ENCODE measurements at regions not wholly inside any gene's neighbourhood (a gene's known extent, or its start where the extent isn't known, plus 50 kb on each side); places are given as distances from the start of the nearest gene placed in this dataset.

DNA sequence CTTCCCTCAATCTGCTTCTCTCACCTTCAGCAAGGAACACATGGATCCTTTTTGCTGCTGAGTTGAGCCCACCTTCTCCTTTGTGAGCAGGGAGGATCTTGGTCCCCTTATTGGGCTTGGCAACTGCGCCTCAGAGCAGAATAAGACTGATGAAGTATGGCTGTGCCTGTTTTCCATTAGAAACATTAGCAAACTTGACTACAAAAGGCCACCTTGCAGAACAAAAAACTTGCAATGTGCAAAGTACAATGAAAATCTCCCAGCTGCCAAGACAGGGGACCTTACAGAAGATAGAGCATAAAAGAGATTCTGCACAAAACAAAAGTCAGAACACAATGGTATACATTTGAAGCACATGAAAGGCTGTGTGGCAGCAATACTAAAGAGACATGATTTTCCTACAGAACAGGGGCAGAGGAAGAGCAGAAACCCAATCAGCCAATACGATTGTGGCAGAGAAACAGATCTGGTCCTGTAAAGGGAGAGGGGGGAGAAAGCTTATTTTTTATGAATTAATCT is 173.5 kb upstream of the SNX19 start:
- H3F3A ChIP-seq (ENCODE audit: low read depth): no peaks in the 10 kb centered on the region
- TF ChIP-seq EZH2phosphoT487 (IDR thresholded peaks at IDR 0.05) (no peak), EZH2 (IDR thresholded peaks at IDR 0.05) (no peak)
- TF ChIP-seq, protein P1, sequence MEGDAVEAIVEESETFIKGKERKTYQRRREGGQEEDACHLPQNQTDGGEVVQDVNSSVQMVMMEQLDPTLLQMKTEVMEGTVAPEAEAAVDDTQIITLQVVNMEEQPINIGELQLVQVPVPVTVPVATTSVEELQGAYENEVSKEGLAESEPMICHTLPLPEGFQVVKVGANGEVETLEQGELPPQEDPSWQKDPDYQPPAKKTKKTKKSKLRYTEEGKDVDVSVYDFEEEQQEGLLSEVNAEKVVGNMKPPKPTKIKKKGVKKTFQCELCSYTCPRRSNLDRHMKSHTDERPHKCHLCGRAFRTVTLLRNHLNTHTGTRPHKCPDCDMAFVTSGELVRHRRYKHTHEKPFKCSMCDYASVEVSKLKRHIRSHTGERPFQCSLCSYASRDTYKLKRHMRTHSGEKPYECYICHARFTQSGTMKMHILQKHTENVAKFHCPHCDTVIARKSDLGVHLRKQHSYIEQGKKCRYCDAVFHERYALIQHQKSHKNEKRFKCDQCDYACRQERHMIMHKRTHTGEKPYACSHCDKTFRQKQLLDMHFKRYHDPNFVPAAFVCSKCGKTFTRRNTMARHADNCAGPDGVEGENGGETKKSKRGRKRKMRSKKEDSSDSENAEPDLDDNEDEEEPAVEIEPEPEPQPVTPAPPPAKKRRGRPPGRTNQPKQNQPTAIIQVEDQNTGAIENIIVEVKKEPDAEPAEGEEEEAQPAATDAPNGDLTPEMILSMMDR (IDR thresholded peaks at IDR 0.05): no peak
- H3K27ac Mint-ChIP-seq: no peak overlapping the region
- no peak overlapping the region for H3K4me3 ChIP-seq
- no peak overlapping the region for H3K9ac ChIP-seq
- no peak for DNase-seq (ENCODE audit: low spot score)
- peaks cover 11% of the 10 kb centered on the region for H3K4me1 ChIP-seq
- no peak overlapping the region for H3K4me2 ChIP-seq
- H3K9me3 Mint-ChIP-seq: peaks cover 17% of the 10 kb centered on the region
- peaks cover 4% of the 10 kb centered on the region for H3K27me3 Mint-ChIP-seq (ENCODE audit: insufficient read depth, low read depth)
- H3K4me3 Mint-ChIP-seq: no peak overlapping the region
- peaks cover 9% of the 10 kb centered on the region for H3K4me1 Mint-ChIP-seq
- H3K79me2 ChIP-seq (ENCODE audit: low read depth): no peaks in the 10 kb centered on the region
- no peaks in the 10 kb centered on the region for H3K36me3 Mint-ChIP-seq
- no peak overlapping the region for H3K27ac ChIP-seq
- no peaks in the 10 kb centered on the region for H3K9me3 ChIP-seq (ENCODE audit: low read depth)
- H4K20me1 ChIP-seq (ENCODE audit: low read depth): no peaks in the 10 kb centered on the region
- H3K27me3 ChIP-seq: no peaks in the 10 kb centered on the region
- H2AFZ ChIP-seq (replicated peaks): no peak overlapping the region
- no peaks in the 10 kb centered on the region for H3K36me3 ChIP-seq

DNA sequence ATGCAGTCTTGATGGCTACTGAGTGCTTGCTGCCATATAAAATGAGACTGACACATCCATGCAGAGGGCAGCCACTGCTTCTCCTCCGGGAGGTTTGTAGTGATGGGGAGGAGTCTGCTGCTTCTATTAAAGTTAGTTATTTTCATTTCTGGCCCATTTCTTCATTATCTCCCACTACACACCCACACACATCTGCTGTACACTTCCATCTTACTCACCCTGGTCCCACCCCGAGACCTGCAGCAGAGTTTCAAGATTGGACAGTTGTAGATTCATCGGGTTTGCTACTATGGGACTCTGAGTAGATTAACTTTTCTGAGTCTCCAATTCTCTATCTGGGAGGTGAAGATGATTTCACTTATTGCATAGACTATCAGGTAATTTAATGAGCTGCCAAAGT is 176.2 kb upstream of the SNX19 start:
- Mint-ChIP-seq H3K4me3 (no peak overlapping the region), H3K4me1 (peaks cover 9% of the 10 kb centered on the region), H3K27ac (no peak overlapping the region), H3K27me3 (ENCODE audit: insufficient read depth, low read depth) (peaks cover 6% of the 10 kb centered on the region), H3K36me3 (no peaks in the 10 kb centered on the region), H3K9me3 (peaks cover 4% of the 10 kb centered on the region)
- Histone ChIP-seq H3K9ac (no peak overlapping the region), H3K9me3 (ENCODE audit: low read depth) (no peaks in the 10 kb centered on the region), H3K27ac (no peak overlapping the region), H4K20me1 (ENCODE audit: low read depth) (no peaks in the 10 kb centered on the region), H3K4me2 (no peak overlapping the region), H3K36me3 (no peaks in the 10 kb centered on the region), H3K4me1 (peaks cover 11% of the 10 kb centered on the region), H2AFZ (replicated peaks) (no peak overlapping the region), H3F3A (ENCODE audit: low read depth) (no peaks in the 10 kb centered on the region), H3K79me2 (ENCODE audit: low read depth) (no peaks in the 10 kb centered on the region), H3K27me3 (no peaks in the 10 kb centered on the region), H3K4me3 (no peak overlapping the region)
- no peak for DNase-seq (ENCODE audit: low spot score)
- TF ChIP-seq, protein P1 (IDR thresholded peaks at IDR 0.05): no peak
- TF ChIP-seq EZH2phosphoT487 (IDR thresholded peaks at IDR 0.05) (no peak), EZH2 (IDR thresholded peaks at IDR 0.05) (no peak)

DNA sequence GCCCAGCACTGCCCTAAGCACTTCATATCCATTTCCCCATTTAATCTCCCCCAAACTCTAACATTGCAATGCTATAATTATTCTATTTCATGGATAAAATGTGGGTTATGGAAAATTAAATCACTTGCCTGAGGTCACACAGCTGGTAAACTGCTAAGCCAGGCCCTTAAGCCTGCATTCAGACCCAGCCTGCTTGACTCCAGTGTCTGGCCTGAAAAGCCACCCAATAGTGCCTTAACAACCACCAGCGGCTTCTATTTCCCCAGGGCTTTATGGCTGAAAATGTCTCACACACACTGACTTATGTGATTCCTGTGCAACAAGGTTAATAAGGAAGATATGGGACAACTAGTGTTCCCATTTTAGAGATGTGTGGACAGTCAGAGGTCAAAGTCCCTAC is 178.5 kb upstream of the SNX19 start:
- Histone ChIP-seq H3K27me3 (no peaks in the 10 kb centered on the region), H3K36me3 (no peaks in the 10 kb centered on the region), H3K4me3 (no peak overlapping the region), H3K9me3 (ENCODE audit: low read depth) (no peaks in the 10 kb centered on the region), H3K4me1 (peaks cover 13% of the 10 kb centered on the region), H3K27ac (no peak overlapping the region), H3K9ac (no peak overlapping the region), H3K79me2 (ENCODE audit: low read depth) (no peaks in the 10 kb centered on the region), H3F3A (ENCODE audit: low read depth) (no peaks in the 10 kb centered on the region), H2AFZ (replicated peaks) (no peak overlapping the region), H4K20me1 (ENCODE audit: low read depth) (no peaks in the 10 kb centered on the region), H3K4me2 (no peak overlapping the region)
- DNase-seq (ENCODE audit: low spot score): no peak
- peaks cover 2% of the 10 kb centered on the region for H3K9me3 Mint-ChIP-seq
- H3K27me3 Mint-ChIP-seq (ENCODE audit: insufficient read depth, low read depth): peaks cover 7% of the 10 kb centered on the region
- TF ChIP-seq, protein P1 (IDR thresholded peaks at IDR 0.05): no peak
- TF ChIP-seq EZH2phosphoT487 (IDR thresholded peaks at IDR 0.05) (no peak), EZH2 (IDR thresholded peaks at IDR 0.05) (no peak)
- H3K27ac Mint-ChIP-seq: no peak overlapping the region
- no peak overlapping the region for H3K4me3 Mint-ChIP-seq
- peaks cover 8% of the 10 kb centered on the region for H3K4me1 Mint-ChIP-seq
- H3K36me3 Mint-ChIP-seq: no peaks in the 10 kb centered on the region
